ENCODE measurements at regions not wholly inside any gene's neighbourhood (a gene's known extent, or its start where the extent isn't known, plus 50 kb on each side); places are given as distances from the start of the nearest gene placed in this dataset.
"Not testable (repeated sequence)": the region's sequence is repeated elsewhere in the genome, so short reads cannot be mapped to it uniquely, and the experiment has no call there.

GRCh38 chr4:45292844-45293243 is 566.5 kb upstream of the GNPDA2 start:
- no CpG with 5 or more reads among the region's 4 CpGs for WGBS (ENCODE audit: insufficient coverage, low lambda C conversion rate)

GRCh38 chr4:45284400-45285085 is 558.2 kb upstream of the GNPDA2 start:
- H3K27me3 ChIP-seq (ENCODE audit: control insufficient read depth, insufficient read depth, low read length): no peaks in the 10 kb centered on the region
- H3K4me1 ChIP-seq (ENCODE audit: control insufficient read depth, insufficient read depth, low read length): no peaks in the 10 kb centered on the region
- no CpG with 5 or more reads among the region's 14 CpGs for WGBS (ENCODE audit: insufficient coverage, low lambda C conversion rate)
- no peaks in the 10 kb centered on the region for H3K36me3 ChIP-seq (ENCODE audit: control insufficient read depth, insufficient read depth, low read length)
- H3K4me3 ChIP-seq (ENCODE audit: low read length): no peak overlapping the region
- no peaks in the 10 kb centered on the region for H3K9me3 ChIP-seq (ENCODE audit: control insufficient read depth, low read depth, low read length)
- no peak overlapping the region for H3K27ac ChIP-seq (ENCODE audit: low read length)
- DNase-seq: no peak

More at GRCh38 chr4:45292844-45293243, 566.5 kb upstream of the GNPDA2 start:
- DNase-seq: no peak
- Histone ChIP-seq H3K4me3 (ENCODE audit: low read length) (no peak overlapping the region), H3K27me3 (ENCODE audit: control insufficient read depth, insufficient read depth, low read length) (no peaks in the 10 kb centered on the region), H3K36me3 (ENCODE audit: control insufficient read depth, insufficient read depth, low read length) (no peaks in the 10 kb centered on the region), H3K9me3 (ENCODE audit: control insufficient read depth, low read depth, low read length) (no peaks in the 10 kb centered on the region), H3K27ac (ENCODE audit: low read length) (no peak overlapping the region), H3K4me1 (ENCODE audit: control insufficient read depth, insufficient read depth, low read length) (no peaks in the 10 kb centered on the region)

GRCh38 chr4:45283352-45283751 is 557.0 kb upstream of the GNPDA2 start:
- Histone ChIP-seq H3K4me1 (ENCODE audit: control insufficient read depth, insufficient read depth, low read length) (no peaks in the 10 kb centered on the region), H3K27ac (ENCODE audit: low read length) (no peak overlapping the region), H3K36me3 (ENCODE audit: control insufficient read depth, insufficient read depth, low read length) (no peaks in the 10 kb centered on the region), H3K9me3 (ENCODE audit: control insufficient read depth, low read depth, low read length) (no peaks in the 10 kb centered on the region), H3K27me3 (ENCODE audit: control insufficient read depth, insufficient read depth, low read length) (no peaks in the 10 kb centered on the region), H3K4me3 (ENCODE audit: low read length) (no peak overlapping the region)
- no CpG with 5 or more reads among the region's 7 CpGs for WGBS (ENCODE audit: insufficient coverage, low lambda C conversion rate)
- DNase-seq: peak in 1 of 2 donors; percentile 1

GRCh38 chr4:45280121-45280520 is 553.8 kb upstream of the GNPDA2 start:
- H3K4me3 ChIP-seq (ENCODE audit: low read length): no peak overlapping the region
- no peak overlapping the region for H3K27ac ChIP-seq (ENCODE audit: low read length)
- H3K4me1 ChIP-seq (ENCODE audit: control insufficient read depth, insufficient read depth, low read length): no peaks in the 10 kb centered on the region
- WGBS (ENCODE audit: insufficient coverage, low lambda C conversion rate): no CpG with 5 or more reads among the region's 1 CpG
- H3K27me3 ChIP-seq (ENCODE audit: control insufficient read depth, insufficient read depth, low read length): no peaks in the 10 kb centered on the region
- DNase-seq: no peak
- no peaks in the 10 kb centered on the region for H3K9me3 ChIP-seq (ENCODE audit: control insufficient read depth, low read depth, low read length)
- H3K36me3 ChIP-seq (ENCODE audit: control insufficient read depth, insufficient read depth, low read length): no peaks in the 10 kb centered on the region

- H3K4me1 ChIP-seq (ENCODE audit: control insufficient read depth, insufficient read depth, low read length): no peaks in the 10 kb centered on the region
- no peak overlapping the region for H3K4me3 ChIP-seq (ENCODE audit: low read length)
- no peaks in the 10 kb centered on the region for H3K36me3 ChIP-seq (ENCODE audit: control insufficient read depth, insufficient read depth, low read length)
- no peak for DNase-seq
- no peak overlapping the region for H3K27ac ChIP-seq (ENCODE audit: low read length)
- no peaks in the 10 kb centered on the region for H3K27me3 ChIP-seq (ENCODE audit: control insufficient read depth, insufficient read depth, low read length)
- no peaks in the 10 kb centered on the region for H3K9me3 ChIP-seq (ENCODE audit: control insufficient read depth, low read depth, low read length)
- WGBS (ENCODE audit: insufficient coverage, low lambda C conversion rate): 98% methylated on average over 6 of the region's 21 CpGs
These were observed 549.5 kb upstream of the GNPDA2 start for GRCh38 chr4:45275862-45276261.

- H3K4me1 ChIP-seq (ENCODE audit: control insufficient read depth, insufficient read depth, low read length); H3K27me3 ChIP-seq (ENCODE audit: control insufficient read depth, insufficient read depth, low read length); DNase-seq; H3K9me3 ChIP-seq (ENCODE audit: control insufficient read depth, low read depth, low read length); H3K27ac ChIP-seq (ENCODE audit: low read length); H3K36me3 ChIP-seq (ENCODE audit: control insufficient read depth, insufficient read depth, low read length); H3K4me3 ChIP-seq (ENCODE audit: low read length): not testable (repeated sequence)
- 100% methylated on average over 1 of the region's 3 CpGs for WGBS (ENCODE audit: insufficient coverage, low lambda C conversion rate)
These were observed 521.8 kb upstream of the GNPDA2 start for GRCh38 chr4:45248106-45248505.

- no peaks in the 10 kb centered on the region for H3K36me3 ChIP-seq (ENCODE audit: control insufficient read depth, insufficient read depth, low read length)
- peaks cover 3% of the 10 kb centered on the region for H3K9me3 ChIP-seq (ENCODE audit: control insufficient read depth, low read depth, low read length)
- no peak overlapping the region for H3K27ac ChIP-seq (ENCODE audit: low read length)
- H3K4me3 ChIP-seq (ENCODE audit: low read length): no peak overlapping the region
- DNase-seq: no peak
- H3K4me1 ChIP-seq (ENCODE audit: control insufficient read depth, insufficient read depth, low read length): no peaks in the 10 kb centered on the region
- no peaks in the 10 kb centered on the region for H3K27me3 ChIP-seq (ENCODE audit: control insufficient read depth, insufficient read depth, low read length)
These were observed 515.6 kb upstream of the GNPDA2 start for GRCh38 chr4:45241976-45242375.

GRCh38 chr4:45229206-45229605 is 502.9 kb upstream of the GNPDA2 start:
- H3K4me1 ChIP-seq (ENCODE audit: control insufficient read depth, insufficient read depth, low read length): no peaks in the 10 kb centered on the region
- no CpG with 5 or more reads among the region's 1 CpG for WGBS (ENCODE audit: insufficient coverage, low lambda C conversion rate)
- H3K36me3 ChIP-seq (ENCODE audit: control insufficient read depth, insufficient read depth, low read length): no peaks in the 10 kb centered on the region
- H3K4me3 ChIP-seq (ENCODE audit: low read length): no peak overlapping the region
- H3K27ac ChIP-seq (ENCODE audit: low read length): no peak overlapping the region
- no peaks in the 10 kb centered on the region for H3K9me3 ChIP-seq (ENCODE audit: control insufficient read depth, low read depth, low read length)
- H3K27me3 ChIP-seq (ENCODE audit: control insufficient read depth, insufficient read depth, low read length): no peaks in the 10 kb centered on the region
- DNase-seq: no peak

GRCh38 chr4:45215976-45216542 is 489.7 kb upstream of the GNPDA2 start:
- Histone ChIP-seq H3K27me3 (ENCODE audit: control insufficient read depth, insufficient read depth, low read length) (no peaks in the 10 kb centered on the region), H3K9me3 (ENCODE audit: control insufficient read depth, low read depth, low read length) (no peaks in the 10 kb centered on the region), H3K4me3 (ENCODE audit: low read length) (no peak overlapping the region), H3K27ac (ENCODE audit: low read length) (no peak overlapping the region), H3K36me3 (ENCODE audit: control insufficient read depth, insufficient read depth, low read length) (no peaks in the 10 kb centered on the region), H3K4me1 (ENCODE audit: control insufficient read depth, insufficient read depth, low read length) (no peaks in the 10 kb centered on the region)
- DNase-seq: no peak

- H3K4me1 ChIP-seq (ENCODE audit: control insufficient read depth, insufficient read depth, low read length); DNase-seq; H3K36me3 ChIP-seq (ENCODE audit: control insufficient read depth, insufficient read depth, low read length); H3K4me3 ChIP-seq (ENCODE audit: low read length); H3K27ac ChIP-seq (ENCODE audit: low read length); H3K27me3 ChIP-seq (ENCODE audit: control insufficient read depth, insufficient read depth, low read length): not testable (repeated sequence)
- no CpG with 5 or more reads among the region's 21 CpGs for WGBS (ENCODE audit: insufficient coverage, low lambda C conversion rate)
- H3K9me3 ChIP-seq (ENCODE audit: control insufficient read depth, low read depth, low read length): peaks cover 21% of the 10 kb centered on the region
These were observed 482.1 kb upstream of the GNPDA2 start for GRCh38 chr4:45208476-45208875.

GRCh38 chr4:45207864-45208331 is 481.5 kb upstream of the GNPDA2 start:
- WGBS (ENCODE audit: insufficient coverage, low lambda C conversion rate): no CpG with 5 or more reads among the region's 27 CpGs
- DNase-seq: not testable (repeated sequence)

More at GRCh38 chr4:45207864-45208331, 481.5 kb upstream of the GNPDA2 start:
- H3K36me3 ChIP-seq (ENCODE audit: control insufficient read depth, insufficient read depth, low read length); H3K4me3 ChIP-seq (ENCODE audit: low read length); H3K27me3 ChIP-seq (ENCODE audit: control insufficient read depth, insufficient read depth, low read length); H3K4me1 ChIP-seq (ENCODE audit: control insufficient read depth, insufficient read depth, low read length); H3K27ac ChIP-seq (ENCODE audit: low read length): not testable (repeated sequence)
- peaks cover 21% of the 10 kb centered on the region for H3K9me3 ChIP-seq (ENCODE audit: control insufficient read depth, low read depth, low read length)

Data from large intestine (tissue), 3 donors.